ENCODE measurements at regions not wholly inside any gene's neighbourhood (a gene's known extent, or its start where the extent isn't known, plus 50 kb on each side); places are given as distances from the start of the nearest gene placed in this dataset.

GRCh38 chr10:129325893-129326292 is 141.1 kb upstream of the MGMT start:
- H2AFZ ChIP-seq (ENCODE audit: low read length) = no peak overlapping the region
- ATAC-seq (no peak), DNase-seq (no peak)
- no peaks in the 10 kb centered on the region for H3K36me3 ChIP-seq (ENCODE audit: low read depth, low read length)
- H3K4me3 ChIP-seq (ENCODE audit: low read length) = no peak overlapping the region
- H3K27ac ChIP-seq (ENCODE audit: low read length) = no peak overlapping the region
- no peaks in the 10 kb centered on the region for H3K9me3 ChIP-seq (ENCODE audit: low read length)
- peaks cover 31% of the 10 kb centered on the region for H3K27me3 ChIP-seq (ENCODE audit: low read length)
- H3K4me2 ChIP-seq (ENCODE audit: low read length) = no peak overlapping the region
- BruUV-seq (replicated peaks) = no TSS peak
- no peaks in the 10 kb centered on the region for H3K4me1 ChIP-seq (ENCODE audit: insufficient read depth, low read length)
- no peaks in the 10 kb centered on the region for H4K20me1 ChIP-seq (ENCODE audit: low read length)
- no peak overlapping the region for H3K9ac ChIP-seq (ENCODE audit: low read length)
- TF ChIP-seq, protein P1, sequence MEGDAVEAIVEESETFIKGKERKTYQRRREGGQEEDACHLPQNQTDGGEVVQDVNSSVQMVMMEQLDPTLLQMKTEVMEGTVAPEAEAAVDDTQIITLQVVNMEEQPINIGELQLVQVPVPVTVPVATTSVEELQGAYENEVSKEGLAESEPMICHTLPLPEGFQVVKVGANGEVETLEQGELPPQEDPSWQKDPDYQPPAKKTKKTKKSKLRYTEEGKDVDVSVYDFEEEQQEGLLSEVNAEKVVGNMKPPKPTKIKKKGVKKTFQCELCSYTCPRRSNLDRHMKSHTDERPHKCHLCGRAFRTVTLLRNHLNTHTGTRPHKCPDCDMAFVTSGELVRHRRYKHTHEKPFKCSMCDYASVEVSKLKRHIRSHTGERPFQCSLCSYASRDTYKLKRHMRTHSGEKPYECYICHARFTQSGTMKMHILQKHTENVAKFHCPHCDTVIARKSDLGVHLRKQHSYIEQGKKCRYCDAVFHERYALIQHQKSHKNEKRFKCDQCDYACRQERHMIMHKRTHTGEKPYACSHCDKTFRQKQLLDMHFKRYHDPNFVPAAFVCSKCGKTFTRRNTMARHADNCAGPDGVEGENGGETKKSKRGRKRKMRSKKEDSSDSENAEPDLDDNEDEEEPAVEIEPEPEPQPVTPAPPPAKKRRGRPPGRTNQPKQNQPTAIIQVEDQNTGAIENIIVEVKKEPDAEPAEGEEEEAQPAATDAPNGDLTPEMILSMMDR (conservative IDR thresholded peaks at IDR 0.05; ENCODE audit: low read depth, low read length) = no peak
- TF ChIP-seq EZH2 (IDR thresholded peaks at IDR 0.05; ENCODE audit: low read length, unreplicated experiment) (no peak), EZH2phosphoT487 (IDR thresholded peaks at IDR 0.05; ENCODE audit: borderline replicate concordance, low read length) (no peak)
- no peaks in the 10 kb centered on the region for H3K9me2 ChIP-seq (replicated peaks; ENCODE audit: low read length)
- H3K79me2 ChIP-seq (ENCODE audit: low read length) = no peaks in the 10 kb centered on the region
- intact Hi-C loops (cut with micrococcal nuclease) = no loop called here
- H3F3A ChIP-seq (ENCODE audit: low read length, unreplicated experiment) = no peaks in the 10 kb centered on the region
- ChIA-PET CTCF (no interaction called here), POLR2A (ENCODE audit: unreplicated experiment) (no interaction called here)

DNA sequence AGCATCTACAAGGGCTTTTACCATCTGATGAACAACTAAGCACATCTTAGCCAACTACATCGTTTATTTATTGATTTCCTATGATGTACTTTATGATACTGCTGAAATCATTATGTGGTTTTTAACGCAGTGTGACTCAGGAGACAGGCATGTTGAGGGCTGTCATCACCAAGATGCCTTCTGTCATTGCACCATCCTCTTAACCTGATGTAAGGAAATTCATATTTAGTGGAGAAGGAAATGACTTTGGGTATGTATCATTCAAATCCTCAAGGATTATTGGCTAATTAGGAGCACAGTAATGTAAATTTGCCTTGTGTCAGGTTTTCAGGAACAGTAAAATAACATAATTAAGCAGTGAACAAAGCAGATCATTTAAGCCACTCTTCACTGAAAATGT is 138.5 kb upstream of the MGMT start:
- no peaks in the 10 kb centered on the region for H3K4me1 ChIP-seq (ENCODE audit: insufficient read depth, low read length)
- no peak overlapping the region for H3K4me3 ChIP-seq (ENCODE audit: low read length)
- ATAC-seq = no peak
- peak; percentile 6 for DNase-seq
- no peaks in the 10 kb centered on the region; the same call in 1 of the 2 replicates for H3K36me3 ChIP-seq (ENCODE audit: low read depth, low read length)
- peaks cover 16% of the 10 kb centered on the region; the same call in 1 of the 2 replicates for H3K27me3 ChIP-seq (ENCODE audit: low read length)
- BruUV-seq (replicated peaks) = no TSS peak
- H3K79me2 ChIP-seq (ENCODE audit: low read length) = no peaks in the 10 kb centered on the region
- H3K9me2 ChIP-seq (replicated peaks; ENCODE audit: low read length) = no peaks in the 10 kb centered on the region
- intact Hi-C loops (cut with micrococcal nuclease) = no loop called here
- H3K9me3 ChIP-seq (ENCODE audit: low read length) = no peaks in the 10 kb centered on the region
- TF ChIP-seq EZH2phosphoT487 (IDR thresholded peaks at IDR 0.05; ENCODE audit: borderline replicate concordance, low read length) (no peak), EZH2 (IDR thresholded peaks at IDR 0.05; ENCODE audit: low read length, unreplicated experiment) (no peak)
- TF ChIP-seq, protein P1 (conservative IDR thresholded peaks at IDR 0.05; ENCODE audit: low read depth, low read length) = no peak
- ChIA-PET POLR2A (ENCODE audit: unreplicated experiment) (no interaction called here), CTCF (no interaction called here)
- no peaks in the 10 kb centered on the region for H4K20me1 ChIP-seq (ENCODE audit: low read length)
- H3K27ac ChIP-seq (ENCODE audit: low read length) = no peak overlapping the region
- no peak overlapping the region for H2AFZ ChIP-seq (ENCODE audit: low read length)
- H3K9ac ChIP-seq (ENCODE audit: low read length) = no peak overlapping the region
- no peak overlapping the region for H3K4me2 ChIP-seq (ENCODE audit: low read length)
- no peaks in the 10 kb centered on the region for H3F3A ChIP-seq (ENCODE audit: low read length, unreplicated experiment)

DNA sequence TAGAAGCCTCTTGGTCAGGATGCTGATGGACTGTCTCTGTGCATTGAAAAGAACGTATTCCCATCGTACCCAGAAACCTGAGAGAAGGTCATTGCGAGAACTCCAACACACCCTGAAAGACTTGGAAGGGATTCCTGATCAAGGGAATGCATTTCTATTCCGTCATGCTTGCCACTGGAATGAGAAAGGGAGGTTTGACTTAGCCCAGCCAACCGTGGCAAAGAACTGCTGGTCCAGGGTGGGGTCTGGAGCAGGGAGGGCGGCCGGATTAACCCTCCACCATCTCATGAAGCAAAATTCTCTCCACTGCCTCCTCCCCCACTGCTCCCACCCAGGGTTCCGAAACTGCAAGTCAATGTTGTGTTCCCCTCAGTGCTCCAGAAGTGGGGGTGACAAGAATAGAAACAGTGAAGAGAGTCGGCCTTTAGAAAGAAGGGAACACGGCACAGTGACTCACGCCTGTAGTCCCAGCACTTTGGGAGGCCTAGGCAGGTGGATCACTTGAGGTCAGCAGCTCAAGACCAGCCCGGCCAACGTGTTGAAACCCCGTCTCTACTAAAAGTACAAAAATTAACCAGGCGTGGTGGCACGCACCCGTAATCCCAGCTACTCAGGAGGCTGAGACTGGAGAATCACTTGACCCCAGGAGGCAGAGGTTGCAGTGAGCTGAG is 137.5 kb upstream of the MGMT start:
- no peak for ATAC-seq
- H3K4me2 ChIP-seq (ENCODE audit: low read length) = no peak overlapping the region
- H2AFZ ChIP-seq (ENCODE audit: low read length) = no peak overlapping the region
- no peaks in the 10 kb centered on the region for H3K4me1 ChIP-seq (ENCODE audit: insufficient read depth, low read length)
- 0 out of 2 replicates have a peak, but pooled peaks cover 6% of the 10 kb centered on the region for H3K27me3 ChIP-seq (ENCODE audit: low read length)
- ChIA-PET POLR2A (ENCODE audit: unreplicated experiment) (no interaction called here), CTCF (no interaction called here)
- H3K4me3 ChIP-seq (ENCODE audit: low read length) = no peak overlapping the region
- H3K9me2 ChIP-seq (replicated peaks; ENCODE audit: low read length) = no peaks in the 10 kb centered on the region
- no peak overlapping the region for H3K9ac ChIP-seq (ENCODE audit: low read length)
- no peaks in the 10 kb centered on the region for H3K79me2 ChIP-seq (ENCODE audit: low read length)
- no peak for TF ChIP-seq EZH2phosphoT487 (IDR thresholded peaks at IDR 0.05; ENCODE audit: borderline replicate concordance, low read length)
- no peak for TF ChIP-seq EZH2 (IDR thresholded peaks at IDR 0.05; ENCODE audit: low read length, unreplicated experiment)
- TF ChIP-seq, protein P1 (conservative IDR thresholded peaks at IDR 0.05; ENCODE audit: low read depth, low read length) = no peak
- no peak overlapping the region for H3K27ac ChIP-seq (ENCODE audit: low read length)
- H3F3A ChIP-seq (ENCODE audit: low read length, unreplicated experiment) = no peaks in the 10 kb centered on the region
- no peaks in the 10 kb centered on the region; the same call in 1 of the 2 replicates for H3K36me3 ChIP-seq (ENCODE audit: low read depth, low read length)
- BruUV-seq (replicated peaks) = no TSS peak
- no peaks in the 10 kb centered on the region for H3K9me3 ChIP-seq (ENCODE audit: low read length)
- H4K20me1 ChIP-seq (ENCODE audit: low read length) = no peaks in the 10 kb centered on the region
- intact Hi-C loops (cut with micrococcal nuclease) = no loop called here
- DNase-seq = no peak

Data from PC-3 (cell line).